ENCODE measurements at regions not wholly inside any gene's neighbourhood (a gene's known extent, or its start where the extent isn't known, plus 50 kb on each side); places are given as distances from the start of the nearest gene placed in this dataset.
A peak's percentile ranks its signal among the peaks of the same experiment; 100 is the strongest.

GRCh38 chr17:11144358-11145233 lies 96.4 kb upstream of the SHISA6 start:
- Histone ChIP-seq H3K4me1 (replicated peaks in 1 of 2; ENCODE audit: control insufficient read depth in 2 of 2, insufficient read depth in 2 of 2, low read length in 2 of 2) (no peaks in the 10 kb centered on the region), H3K9me1 (ENCODE audit: control insufficient read depth, insufficient read depth, low read length) (no peaks in the 10 kb centered on the region), H3K27me3 (ENCODE audit: control insufficient read depth in 2 of 2, insufficient read depth in 2 of 2, low read length in 2 of 2) (no peaks in the 10 kb centered on the region), H2AFZ (ENCODE audit: low read depth, low read length) (no peak overlapping the region), H3K36me3 (ENCODE audit: control insufficient read depth, insufficient read depth, low read length) (no peaks in the 10 kb centered on the region), H3K4me3 (no peak overlapping the region), H3K79me2 (ENCODE audit: control insufficient read depth, insufficient read depth, low read length) (no peaks in the 10 kb centered on the region), H3K9ac (ENCODE audit: insufficient read depth in 1 of 2, low read depth in 2 of 2, low read length in 2 of 2) (no peak overlapping the region), H3K27ac (ENCODE audit: extremely low read depth, low read depth, low read length) (no peak overlapping the region), H3K9me3 (replicated peaks; ENCODE audit: control insufficient read depth, insufficient read depth, low read depth, low read length) (no peaks in the 10 kb centered on the region), H4K20me1 (replicated peaks; ENCODE audit: control insufficient read depth, insufficient read depth, low read length) (no peaks in the 10 kb centered on the region), H3K4me2 (ENCODE audit: insufficient read depth, low read length) (no peak overlapping the region)
- no peak for FAIRE-seq
- TF ChIP-seq ZNF280B (CRISPR knock-in tag; IDR thresholded peaks at IDR 0.05) = no peak
- no peak for TF ChIP-seq CBX2 (IDR thresholded peaks at IDR 0.05; ENCODE audit: insufficient read depth, low read length, poor library complexity, severe bottlenecking)
- no peak for TF ChIP-seq DPF2 (IDR thresholded peaks at IDR 0.05)
- no peak for TF ChIP-seq POLR2H (tag; IDR thresholded peaks at IDR 0.05; ENCODE audit: low read depth)
- no peak for TF ChIP-seq BRD9 (IDR thresholded peaks at IDR 0.05; ENCODE audit: low read depth, partially characterized antibody)
- TF ChIP-seq CTCF (IDR thresholded peaks at IDR 0.05 in 2 of 3, conservative IDR thresholded peaks at IDR 0.05 in 1 of 3; ENCODE audit: insufficient read depth in 2 of 3, low read depth in 1 of 3, low read length in 3 of 3) = peak in 2 of 3 experiments; percentile 35 to 36; a peak in 4 of 6 replicates
- TF ChIP-seq RAD21 (CRISPR knock-in tag; conservative IDR thresholded peaks at IDR 0.05 in 1 of 2, IDR thresholded peaks at IDR 0.05 in 1 of 2) = peak in 1 of 2 experiments; percentile 36; a peak in 1 of 4 replicates
- no peak for TF ChIP-seq JUND (IDR thresholded peaks at IDR 0.05; ENCODE audit: borderline replicate concordance, low read depth, low read length)
- TF ChIP-seq JUND (tag; IDR thresholded peaks at IDR 0.05; ENCODE audit: borderline replicate concordance, low read depth, low read length) = no peak
- TF ChIP-seq ZNF76 (CRISPR knock-in tag; IDR thresholded peaks at IDR 0.05; ENCODE audit: borderline replicate concordance) = no peak
- no peak for TF ChIP-seq TOE1 (IDR thresholded peaks at IDR 0.05; ENCODE audit: borderline replicate concordance)
- TF ChIP-seq TOE1 (CRISPR knock-in tag; IDR thresholded peaks at IDR 0.05; ENCODE audit: borderline replicate concordance, low read depth) = no peak
- TF ChIP-seq ZBTB17 (CRISPR knock-in tag; IDR thresholded peaks at IDR 0.05) = no peak
- intact Hi-C loops (cut with micrococcal nuclease) (loop anchor here (10.0 kb wide), 1 partner anchor 270 kb away; no protein-coding TSS in a partner anchor), in situ Hi-C loops (cut with MboI) (no loop called here)
- CTCF ChIA-PET (ENCODE audit: low intra/inter-chr PET ratio) = no interaction called here
- 0% methylated on average over 6 of the region's 7 CpGs for WGBS (ENCODE audit: insufficient coverage, low coverage, missing lambda C conversion rate)
- no TSS peak for BruUV-seq (replicated peaks)
- POLR2A ChIA-PET = no interaction called here
- peak; percentile 4 to 21 (median 6) for DNase-seq (ENCODE audit: extremely low read depth in 1 of 4, low spot score in 3 of 4)
- no peak for ATAC-seq
